ENCODE measurements at regions not wholly inside any gene's neighbourhood (a gene's known extent, or its start where the extent isn't known, plus 50 kb on each side); places are given as distances from the start of the nearest gene placed in this dataset.
A peak's percentile ranks its signal among the peaks of the same experiment; 100 is the strongest.

GRCh38 chr4:26044983-26045382 lies 131.0 kb downstream of the SMIM20 start:
- Histone ChIP-seq H3K27ac (no peak overlapping the region), H3K79me2 (no peaks in the 10 kb centered on the region), H3K36me3 (replicated peaks; ENCODE audit: insufficient read depth, low read depth) (no peaks in the 10 kb centered on the region), H4K20me1 (ENCODE audit: insufficient read depth, poor library complexity, severe bottlenecking) (no peaks in the 10 kb centered on the region), H3K4me2 (no peak overlapping the region), H3K4me1 (ENCODE audit: insufficient read depth) (peaks cover 7% of the 10 kb centered on the region), H3K27me3 (no peaks in the 10 kb centered on the region), H3K9me2 (replicated peaks; ENCODE audit: insufficient read depth) (no peaks in the 10 kb centered on the region), H3K9me3 (ENCODE audit: low read depth) (no peaks in the 10 kb centered on the region), H2AFZ (no peak overlapping the region), H3K4me3 (no peak overlapping the region)
- DNase-seq (ENCODE audit: low spot score), result no peak
- WGBS (ENCODE audit: low lambda C conversion rate, missing lambda C conversion rate), result 75% methylated on average over 4 of the region's 4 CpGs
- TF ChIP-seq CTCF (IDR thresholded peaks at IDR 0.05; ENCODE audit: poor library complexity) (no peak), EZH2 (IDR thresholded peaks at IDR 0.05; ENCODE audit: borderline replicate concordance) (no peak), EZH2phosphoT487 (IDR thresholded peaks at IDR 0.05; ENCODE audit: low read depth, severe bottlenecking, unreplicated experiment) (no peak)

- no peaks in the 10 kb centered on the region for H3K27me3 ChIP-seq
- no peak overlapping the region for H3K4me2 ChIP-seq
- DNase-seq (ENCODE audit: low spot score), result no peak
- H3K9me2 ChIP-seq (replicated peaks; ENCODE audit: insufficient read depth), result no peaks in the 10 kb centered on the region
- H3K9me3 ChIP-seq (ENCODE audit: low read depth), result no peaks in the 10 kb centered on the region
- no peaks in the 10 kb centered on the region for H3K79me2 ChIP-seq
- H3K4me1 ChIP-seq (ENCODE audit: insufficient read depth), result peaks cover 16% of the 10 kb centered on the region
- TF ChIP-seq CTCF (IDR thresholded peaks at IDR 0.05; ENCODE audit: poor library complexity) (no peak), EZH2phosphoT487 (IDR thresholded peaks at IDR 0.05; ENCODE audit: low read depth, severe bottlenecking, unreplicated experiment) (no peak), EZH2 (IDR thresholded peaks at IDR 0.05; ENCODE audit: borderline replicate concordance) (no peak)
- H3K27ac ChIP-seq, result peak overlapping the region; percentile 76
- no peak overlapping the region for H2AFZ ChIP-seq
- no peak overlapping the region for H3K4me3 ChIP-seq
- H4K20me1 ChIP-seq (ENCODE audit: insufficient read depth, poor library complexity, severe bottlenecking), result no peaks in the 10 kb centered on the region
- WGBS (ENCODE audit: low lambda C conversion rate, missing lambda C conversion rate), result 95% methylated on average over 5 of the region's 5 CpGs
- H3K36me3 ChIP-seq (replicated peaks; ENCODE audit: insufficient read depth, low read depth), result no peaks in the 10 kb centered on the region
These were observed 133.8 kb downstream of the SMIM20 start for GRCh38 chr4:26047795-26048194.

- no peaks in the 10 kb centered on the region for H3K36me3 ChIP-seq (replicated peaks; ENCODE audit: insufficient read depth, low read depth)
- TF ChIP-seq EZH2phosphoT487 (IDR thresholded peaks at IDR 0.05; ENCODE audit: low read depth, severe bottlenecking, unreplicated experiment), result no peak
- no peak for TF ChIP-seq CTCF (IDR thresholded peaks at IDR 0.05; ENCODE audit: poor library complexity)
- no peak for TF ChIP-seq EZH2 (IDR thresholded peaks at IDR 0.05; ENCODE audit: borderline replicate concordance)
- no peaks in the 10 kb centered on the region for H3K9me2 ChIP-seq (replicated peaks; ENCODE audit: insufficient read depth)
- no peaks in the 10 kb centered on the region for H4K20me1 ChIP-seq (ENCODE audit: insufficient read depth, poor library complexity, severe bottlenecking)
- H3K4me1 ChIP-seq (ENCODE audit: insufficient read depth), result peaks cover 16% of the 10 kb centered on the region
- no peaks in the 10 kb centered on the region for H3K27me3 ChIP-seq
- H2AFZ ChIP-seq, result peak overlapping the region; percentile 4
- 52% methylated on average over 12 of the region's 12 CpGs for WGBS (ENCODE audit: low lambda C conversion rate, missing lambda C conversion rate)
- no peak overlapping the region for H3K4me2 ChIP-seq
- no peak overlapping the region for H3K4me3 ChIP-seq
- no peaks in the 10 kb centered on the region for H3K9me3 ChIP-seq (ENCODE audit: low read depth)
- H3K79me2 ChIP-seq, result no peaks in the 10 kb centered on the region
- peak; percentile 68 for DNase-seq (ENCODE audit: low spot score)
- peak overlapping the region; percentile 76 for H3K27ac ChIP-seq
These were observed 134.4 kb downstream of the SMIM20 start for GRCh38 chr4:26048378-26048882.

GRCh38 chr4:26048950-26049349 lies 134.9 kb downstream of the SMIM20 start:
- H3K27me3 ChIP-seq, result no peaks in the 10 kb centered on the region
- no peaks in the 10 kb centered on the region for H3K79me2 ChIP-seq
- no peak for DNase-seq (ENCODE audit: low spot score)
- peak overlapping the region; percentile 4 for H2AFZ ChIP-seq
- H3K27ac ChIP-seq, result peak overlapping the region; percentile 76
- no peak overlapping the region for H3K4me3 ChIP-seq
- H3K36me3 ChIP-seq (replicated peaks; ENCODE audit: insufficient read depth, low read depth), result no peaks in the 10 kb centered on the region
- 62% methylated on average over 9 of the region's 9 CpGs for WGBS (ENCODE audit: low lambda C conversion rate, missing lambda C conversion rate)
- H3K9me2 ChIP-seq (replicated peaks; ENCODE audit: insufficient read depth), result no peaks in the 10 kb centered on the region
- peaks cover 16% of the 10 kb centered on the region for H3K4me1 ChIP-seq (ENCODE audit: insufficient read depth)
- no peak overlapping the region for H3K4me2 ChIP-seq
- no peaks in the 10 kb centered on the region for H3K9me3 ChIP-seq (ENCODE audit: low read depth)
- TF ChIP-seq EZH2phosphoT487 (IDR thresholded peaks at IDR 0.05; ENCODE audit: low read depth, severe bottlenecking, unreplicated experiment), result no peak
- no peak for TF ChIP-seq EZH2 (IDR thresholded peaks at IDR 0.05; ENCODE audit: borderline replicate concordance)
- TF ChIP-seq CTCF (IDR thresholded peaks at IDR 0.05; ENCODE audit: poor library complexity), result no peak
- H4K20me1 ChIP-seq (ENCODE audit: insufficient read depth, poor library complexity, severe bottlenecking), result no peaks in the 10 kb centered on the region

Measured in hepatocyte (in vitro differentiated cells).